ENCODE measurements at regions not wholly inside any gene's neighbourhood (a gene's known extent, or its start where the extent isn't known, plus 50 kb on each side); places are given as distances from the start of the nearest gene placed in this dataset.
"Not testable (repeated sequence)": the region's sequence is repeated elsewhere in the genome, so short reads cannot be mapped to it uniquely, and the experiment has no call there.

DNA sequence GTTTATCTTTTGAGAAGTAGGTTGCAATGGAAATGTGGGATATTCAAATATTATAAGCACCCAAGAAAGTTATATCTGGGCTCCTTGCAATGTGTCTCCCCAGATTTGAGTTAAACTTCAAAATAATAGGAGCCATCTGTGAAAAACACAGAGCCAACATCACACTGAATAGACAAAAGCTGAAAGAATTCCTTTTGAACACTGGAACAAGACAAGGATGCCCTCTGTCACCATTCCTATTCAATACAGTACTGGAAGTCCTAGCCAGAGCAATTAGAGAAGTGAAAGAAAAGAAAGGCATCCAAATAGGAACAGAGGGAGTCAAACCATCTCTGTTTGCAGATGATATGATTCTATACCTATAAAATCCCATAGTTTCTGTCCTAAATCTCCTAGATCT lies 114.3 kb upstream of the IL1RAPL1 start:
- Mint-ChIP-seq H3K27me3 (no peaks in the 10 kb centered on the region), H3K27ac (no peak overlapping the region), H3K4me3 (no peak overlapping the region), H3K36me3 (no peaks in the 10 kb centered on the region), H3K4me1 (no peaks in the 10 kb centered on the region), H3K9me3 (no peaks in the 10 kb centered on the region)
- DNase-seq, result no peak

DNA sequence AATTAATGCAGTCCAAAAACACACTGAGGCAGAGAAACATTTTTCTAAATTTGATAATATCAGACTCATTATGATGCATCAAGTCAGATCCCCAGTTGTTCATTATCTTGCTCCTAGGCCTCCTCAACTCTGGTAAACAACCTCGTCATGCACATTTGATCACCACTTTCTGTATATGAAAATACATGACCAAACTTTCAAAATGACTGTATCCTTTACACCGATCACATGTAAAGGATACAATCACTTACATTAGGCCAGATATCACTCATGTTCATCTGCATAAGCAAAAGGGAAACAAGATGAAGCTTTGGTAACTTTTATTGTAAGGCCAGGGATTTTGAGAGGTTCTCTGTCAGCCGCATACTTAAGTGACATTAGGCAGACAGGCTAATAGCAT lies 99.4 kb upstream of the IL1RAPL1 start:
- Mint-ChIP-seq H3K27ac (no peak overlapping the region), H3K27me3 (no peaks in the 10 kb centered on the region), H3K36me3 (no peaks in the 10 kb centered on the region), H3K4me3 (no peak overlapping the region), H3K9me3 (no peaks in the 10 kb centered on the region), H3K4me1 (no peaks in the 10 kb centered on the region)
- no peak for DNase-seq

DNA sequence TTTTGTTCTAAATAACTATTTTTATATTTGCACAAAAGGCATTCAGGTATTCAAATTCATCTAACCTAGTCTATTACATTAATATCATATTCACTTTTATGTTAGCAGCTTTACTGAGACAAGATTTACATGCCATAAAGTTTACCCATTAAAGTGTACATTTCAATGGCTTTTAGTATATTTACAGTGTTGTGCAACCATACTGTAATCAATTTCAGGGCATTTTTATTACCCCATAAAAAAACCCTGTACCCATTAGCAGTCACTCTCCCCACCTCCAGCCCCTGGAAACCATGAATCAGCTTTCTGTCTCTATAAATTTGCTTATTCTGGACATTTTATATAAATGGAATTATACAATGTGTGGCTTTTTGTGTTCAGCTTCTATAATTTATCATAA lies 95.9 kb upstream of the IL1RAPL1 start:
- no peak overlapping the region for H3K27ac Mint-ChIP-seq
- H3K27me3 Mint-ChIP-seq, result no peaks in the 10 kb centered on the region
- DNase-seq, result no peak
- no peak overlapping the region for H3K4me3 Mint-ChIP-seq
- peaks cover 2% of the 10 kb centered on the region for H3K9me3 Mint-ChIP-seq
- H3K4me1 Mint-ChIP-seq, result no peaks in the 10 kb centered on the region
- no peaks in the 10 kb centered on the region for H3K36me3 Mint-ChIP-seq

DNA sequence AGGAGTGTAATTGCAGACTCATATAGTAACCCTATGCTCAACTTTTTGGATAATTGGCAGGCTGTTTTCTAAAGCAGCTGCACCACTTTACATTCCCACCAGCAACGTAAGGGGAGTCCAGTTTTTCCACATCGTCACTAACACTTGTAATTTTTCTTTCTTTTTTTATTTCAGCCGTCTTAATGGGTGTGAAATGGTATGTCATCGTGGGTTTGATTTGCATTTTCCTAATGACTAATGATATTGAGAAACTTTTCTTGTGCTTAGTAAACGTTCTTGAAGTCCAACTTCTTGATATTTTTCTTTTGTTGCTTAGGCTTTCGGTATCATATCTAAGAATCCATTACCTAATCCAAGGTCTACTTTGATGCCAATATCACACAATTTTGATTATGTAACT lies 95.3 kb upstream of the IL1RAPL1 start:
- Mint-ChIP-seq H3K27ac (no peak overlapping the region), H3K9me3 (peaks cover 2% of the 10 kb centered on the region), H3K4me3 (no peak overlapping the region), H3K27me3 (no peaks in the 10 kb centered on the region), H3K4me1 (no peaks in the 10 kb centered on the region), H3K36me3 (no peaks in the 10 kb centered on the region)
- DNase-seq, result no peak

DNA sequence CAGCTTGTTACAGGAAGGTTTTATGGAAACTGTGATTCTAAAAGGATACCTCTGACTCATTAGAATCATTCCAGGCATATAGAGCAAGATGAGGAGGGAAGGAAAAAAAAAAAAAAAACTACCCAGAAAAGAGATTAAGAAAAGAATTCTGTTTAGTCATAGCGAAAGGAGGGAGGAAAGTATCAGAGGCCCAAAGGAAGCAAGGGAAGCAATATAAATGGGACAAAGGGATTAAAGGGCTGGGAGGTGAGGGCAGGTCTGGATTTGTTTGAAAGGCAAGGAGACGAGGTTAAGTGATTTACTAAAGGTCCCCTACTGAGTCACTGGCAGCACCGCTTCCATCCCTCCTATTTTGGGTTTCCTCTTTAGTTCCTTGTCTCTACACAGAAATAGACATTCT lies 88.6 kb upstream of the IL1RAPL1 start:
- H3K27ac Mint-ChIP-seq, result peak overlapping the region; percentile 56

DNA sequence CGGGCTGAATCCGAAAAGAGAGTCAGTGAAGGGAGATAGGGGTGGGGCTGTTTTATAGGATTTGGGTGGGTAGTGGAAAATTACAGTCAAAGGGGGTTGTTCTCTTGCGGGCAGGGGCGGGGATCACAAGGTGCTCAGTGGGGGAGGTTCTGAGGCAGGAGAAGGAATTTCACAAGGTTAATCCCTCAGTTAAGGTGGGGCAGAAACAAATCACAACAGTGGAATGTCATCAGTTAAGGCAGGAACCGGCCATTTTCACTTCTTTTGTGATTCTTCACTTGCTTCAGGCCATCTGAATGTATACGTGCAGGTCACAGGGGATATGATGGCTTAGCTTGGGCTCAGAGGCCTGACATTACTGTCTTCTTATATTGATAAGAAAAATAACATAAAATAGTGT lies 84.6 kb upstream of the IL1RAPL1 start:
- H3K4me3 Mint-ChIP-seq, H3K4me1 Mint-ChIP-seq, H3K27ac Mint-ChIP-seq, DNase-seq, H3K36me3 Mint-ChIP-seq, H3K9me3 Mint-ChIP-seq, H3K27me3 Mint-ChIP-seq: not testable (repeated sequence)

More for the DNA sequence above, 88.6 kb upstream of the IL1RAPL1 start:
- H3K36me3 Mint-ChIP-seq, result no peaks in the 10 kb centered on the region
- H3K9me3 Mint-ChIP-seq, result peaks cover 2% of the 10 kb centered on the region
- no peak overlapping the region for H3K4me3 Mint-ChIP-seq
- no peaks in the 10 kb centered on the region for H3K4me1 Mint-ChIP-seq
- no peaks in the 10 kb centered on the region for H3K27me3 Mint-ChIP-seq
- no peak for DNase-seq

DNA sequence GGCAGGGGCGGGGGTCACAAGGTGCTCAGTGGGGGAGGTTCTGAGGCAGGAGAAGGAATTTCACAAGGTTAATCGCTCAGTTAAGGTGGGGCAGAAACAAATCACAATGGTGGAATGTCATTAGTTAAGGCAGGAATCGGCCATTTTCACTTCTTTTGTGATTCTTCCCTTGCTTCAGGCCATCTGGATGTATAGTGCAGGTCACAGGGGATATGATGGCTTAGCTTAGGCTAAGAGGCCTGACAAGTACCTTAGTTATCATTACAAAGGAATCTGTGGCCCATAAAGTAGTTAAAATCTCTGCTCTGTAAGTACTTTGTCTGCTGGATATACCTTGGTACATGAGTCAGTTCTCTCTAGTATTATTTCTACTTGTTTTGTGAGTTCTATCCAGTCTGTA lies 79.6 kb upstream of the IL1RAPL1 start:
- H3K9me3 Mint-ChIP-seq, H3K4me1 Mint-ChIP-seq, DNase-seq, H3K36me3 Mint-ChIP-seq, H3K27ac Mint-ChIP-seq, H3K27me3 Mint-ChIP-seq, H3K4me3 Mint-ChIP-seq: not testable (repeated sequence)

DNA sequence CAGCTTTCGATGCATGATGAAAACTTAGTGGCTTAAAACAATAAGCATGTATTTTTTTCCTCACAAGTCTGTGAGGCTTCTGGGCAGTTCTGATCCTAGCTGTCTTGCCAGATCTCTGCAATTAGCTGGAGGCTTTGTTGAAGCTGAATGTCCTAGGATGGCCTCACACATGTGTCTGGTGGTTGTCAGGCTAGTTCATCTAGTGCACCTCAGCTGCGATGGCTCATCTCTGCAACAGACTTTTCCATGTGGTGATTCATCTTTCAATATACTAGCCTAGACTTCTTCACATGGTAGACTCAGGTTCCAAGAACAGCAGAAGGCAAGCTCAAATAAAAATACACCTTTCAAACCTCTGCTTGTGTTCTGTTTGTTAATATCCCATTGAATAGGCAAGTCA lies 66.5 kb upstream of the IL1RAPL1 start:
- no peak overlapping the region for H3K27ac Mint-ChIP-seq
- no peak for DNase-seq
- H3K36me3 Mint-ChIP-seq, result no peaks in the 10 kb centered on the region
- H3K4me3 Mint-ChIP-seq, result no peak overlapping the region
- H3K27me3 Mint-ChIP-seq, result no peaks in the 10 kb centered on the region
- H3K4me1 Mint-ChIP-seq, result no peaks in the 10 kb centered on the region
- no peaks in the 10 kb centered on the region for H3K9me3 Mint-ChIP-seq

DNA sequence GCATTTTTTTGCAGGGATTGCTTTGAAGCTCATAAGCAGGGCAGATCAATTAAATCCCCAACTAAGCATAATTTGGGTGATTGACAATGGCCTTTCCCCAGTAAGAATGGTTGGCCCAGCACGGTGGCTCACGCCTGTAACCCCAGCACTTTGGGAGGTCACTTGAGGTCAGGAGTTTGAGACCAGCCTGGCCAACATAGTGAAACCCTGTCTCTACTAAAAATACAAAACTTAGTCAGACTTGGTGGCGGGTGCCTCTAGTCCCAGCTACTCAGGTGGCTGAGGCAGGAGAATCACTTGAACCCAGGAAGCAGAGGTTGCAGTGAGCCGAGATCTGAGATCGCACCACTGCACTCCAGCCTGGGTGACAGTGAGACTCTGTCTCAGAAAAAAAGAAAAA lies 58.9 kb upstream of the IL1RAPL1 start:
- H3K27me3 Mint-ChIP-seq, H3K4me3 Mint-ChIP-seq, H3K36me3 Mint-ChIP-seq, H3K27ac Mint-ChIP-seq, H3K9me3 Mint-ChIP-seq, H3K4me1 Mint-ChIP-seq, DNase-seq: not testable (repeated sequence)

Data from activated naive CD8-positive, alpha-beta T cell treated with anti-CD3 and anti-CD28 coated beads for 36 hours (primary cell).